OCI-LY1 (cell line): ENCODE measurements at regions not wholly inside any gene's neighbourhood (a gene's known extent, or its start where the extent isn't known, plus 50 kb on each side); places are given as distances from the start of the nearest gene placed in this dataset.

Source experiments
- H2AFZ ChIP-seq: fragments of 200-600 bp; sonication (generic), shearing (Covaris generic); 2 replicates; pipeline ENCODE4 v1.6.0; 2014; ENCODE audit warnings: antibody characterized with exemption, mild to moderate bottlenecking, low read length
- H3F3A ChIP-seq: fragments of 200-600 bp; sonication (generic), shearing (Covaris generic); 2 replicates; pipeline ENCODE4 v1.6.0; 2014; ENCODE audit warnings: mild to moderate bottlenecking, antibody characterized with exemption, low read length, moderate library complexity; ENCODE audit not compliant: insufficient read depth
- H3K27ac ChIP-seq: fragments of 200-600 bp; sonication (generic); 2 replicates; pipeline ENCODE4 v1.5.1; 2014; ENCODE audit warnings: low read length, mixed run types, mild to moderate bottlenecking, low read depth; ENCODE audit not compliant: poor library complexity, severe bottlenecking
- H3K27me3 ChIP-seq: fragments of 200-600 bp; sonication (generic); 2 replicates; pipeline ENCODE4 v1.6.0; 2014; ENCODE audit warnings: antibody characterized with exemption, mild to moderate bottlenecking, low read length, moderate library complexity; ENCODE audit not compliant: insufficient read depth
- H3K36me3 ChIP-seq: fragments of 200-600 bp; sonication (generic); 2 replicates; pipeline ENCODE4 v1.6.1; 2014; ENCODE audit warnings: mild to moderate bottlenecking, antibody characterized with exemption, low read length, moderate library complexity, mixed read lengths; ENCODE audit not compliant: insufficient read depth
- H3K4me1 ChIP-seq: fragments of 200-600 bp; sonication (generic); 2 replicates; pipeline ENCODE4 v1.5.1; 2014; ENCODE audit warnings: mild to moderate bottlenecking, low read length, moderate library complexity; ENCODE audit not compliant: insufficient read depth, severe bottlenecking
- H3K4me2 ChIP-seq: fragments of 200-600 bp; sonication (generic), shearing (Covaris generic); 2 replicates; pipeline ENCODE4 v1.6.1; 2014; ENCODE audit warnings: low read length
- H3K4me3 ChIP-seq: fragments of 200-600 bp; sonication (generic); 2 replicates; pipeline ENCODE4 v1.5.1; 2014; ENCODE audit warnings: low read length, low read depth, mild to moderate bottlenecking, mixed read lengths; ENCODE audit not compliant: poor library complexity, severe bottlenecking
- H3K79me2 ChIP-seq: fragments of 200-600 bp; shearing (Covaris generic); 2 replicates; pipeline ENCODE4 v1.6.1; 2016; ENCODE audit warnings: mixed run types, low read length, mixed read lengths; ENCODE audit not compliant: insufficient read depth
- H3K9ac ChIP-seq: fragments of 200-600 bp; sonication (generic), shearing (Covaris generic); 2 replicates; pipeline ENCODE4 v1.6.1; 2014; ENCODE audit warnings: mild to moderate bottlenecking, low read length, mixed read lengths
- H3K9me2 ChIP-seq: fragments of 200-600 bp; sonication (generic), shearing (Covaris generic); 2 replicates; pipeline ENCODE4 v1.6.1; 2014; ENCODE audit warnings: low read depth, mild to moderate bottlenecking, low read length, mixed read lengths
- H3K9me3 ChIP-seq: fragments of 200-600 bp; shearing (Covaris generic); 2 replicates; pipeline ENCODE4 v1.6.1; 2014; ENCODE audit warnings: low read length, mixed read lengths
- H4K20me1 ChIP-seq: fragments of 200-600 bp; sonication (generic), shearing (Covaris generic); 2 replicates; pipeline ENCODE4 v1.6.0; 2016; ENCODE audit warnings: mild to moderate bottlenecking, low read length; ENCODE audit not compliant: insufficient read depth
- EZH2 ChIP-seq: fragments of 200-600 bp; sonication (generic), shearing (Covaris generic); IDR thresholded peaks from 2 replicates; pipeline ENCODE4 v1.8.0; 2017; ENCODE audit warnings: borderline replicate concordance, mixed run types, mild to moderate bottlenecking, antibody characterized with exemption, low read length, moderate library complexity, mixed read lengths
- TF ChIP-seq, protein P1 (sequence below): fragments of 200-600 bp; sonication (generic), shearing (Covaris generic); IDR thresholded peaks from 2 replicates; pipeline ENCODE4 v1.5.1; 2017; ENCODE audit warnings: mild to moderate bottlenecking, antibody characterized with exemption, low read length, moderate library complexity, mixed read lengths

- H3K79me2 ChIP-seq = no peaks in the 10 kb centered on the region
- H3K4me3 ChIP-seq = no peak overlapping the region
- no peaks in the 10 kb centered on the region for H3F3A ChIP-seq
- H3K36me3 ChIP-seq = no peaks in the 10 kb centered on the region
- H3K9me3 ChIP-seq = no peaks in the 10 kb centered on the region
- no peaks in the 10 kb centered on the region for H3K9me2 ChIP-seq
- no peak overlapping the region for H3K4me2 ChIP-seq
- no peaks in the 10 kb centered on the region for H3K4me1 ChIP-seq
- no peak for TF ChIP-seq EZH2
- TF ChIP-seq, protein P1, sequence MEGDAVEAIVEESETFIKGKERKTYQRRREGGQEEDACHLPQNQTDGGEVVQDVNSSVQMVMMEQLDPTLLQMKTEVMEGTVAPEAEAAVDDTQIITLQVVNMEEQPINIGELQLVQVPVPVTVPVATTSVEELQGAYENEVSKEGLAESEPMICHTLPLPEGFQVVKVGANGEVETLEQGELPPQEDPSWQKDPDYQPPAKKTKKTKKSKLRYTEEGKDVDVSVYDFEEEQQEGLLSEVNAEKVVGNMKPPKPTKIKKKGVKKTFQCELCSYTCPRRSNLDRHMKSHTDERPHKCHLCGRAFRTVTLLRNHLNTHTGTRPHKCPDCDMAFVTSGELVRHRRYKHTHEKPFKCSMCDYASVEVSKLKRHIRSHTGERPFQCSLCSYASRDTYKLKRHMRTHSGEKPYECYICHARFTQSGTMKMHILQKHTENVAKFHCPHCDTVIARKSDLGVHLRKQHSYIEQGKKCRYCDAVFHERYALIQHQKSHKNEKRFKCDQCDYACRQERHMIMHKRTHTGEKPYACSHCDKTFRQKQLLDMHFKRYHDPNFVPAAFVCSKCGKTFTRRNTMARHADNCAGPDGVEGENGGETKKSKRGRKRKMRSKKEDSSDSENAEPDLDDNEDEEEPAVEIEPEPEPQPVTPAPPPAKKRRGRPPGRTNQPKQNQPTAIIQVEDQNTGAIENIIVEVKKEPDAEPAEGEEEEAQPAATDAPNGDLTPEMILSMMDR = no peak
- H2AFZ ChIP-seq = no peak overlapping the region
- H3K27ac ChIP-seq = no peak overlapping the region
- no peaks in the 10 kb centered on the region for H3K27me3 ChIP-seq
- no peaks in the 10 kb centered on the region for H4K20me1 ChIP-seq
- no peak overlapping the region for H3K9ac ChIP-seq
Observed at GRCh38 chr1:4924356-4924755, 269.9 kb downstream of the AJAP1 start.

- Histone ChIP-seq H3K4me3 (no peak overlapping the region), H3K9me3 (no peaks in the 10 kb centered on the region), H3K27ac (no peak overlapping the region), H3K4me2 (no peak overlapping the region), H3K9ac (no peak overlapping the region), H4K20me1 (no peaks in the 10 kb centered on the region), H3K79me2 (no peaks in the 10 kb centered on the region), H3K9me2 (no peaks in the 10 kb centered on the region), H3K36me3 (no peaks in the 10 kb centered on the region), H3K4me1 (no peaks in the 10 kb centered on the region), H3F3A (no peaks in the 10 kb centered on the region), H3K27me3 (no peaks in the 10 kb centered on the region), H2AFZ (no peak overlapping the region)
- no peak for TF ChIP-seq EZH2
- TF ChIP-seq, protein P1 = no peak
Observed at GRCh38 chr1:4916610-4917009, 262.2 kb downstream of the AJAP1 start.

GRCh38 chr1:4915154-4915553, 260.7 kb downstream of the AJAP1 start:
- no peak overlapping the region for H2AFZ ChIP-seq
- no peak overlapping the region for H3K4me3 ChIP-seq
- H3K9ac ChIP-seq = no peak overlapping the region
- H3K4me2 ChIP-seq = no peak overlapping the region
- TF ChIP-seq EZH2 = no peak
- TF ChIP-seq, protein P1 = no peak
- no peaks in the 10 kb centered on the region for H4K20me1 ChIP-seq
- H3K36me3 ChIP-seq = no peaks in the 10 kb centered on the region
- no peaks in the 10 kb centered on the region for H3F3A ChIP-seq
- no peaks in the 10 kb centered on the region for H3K9me2 ChIP-seq
- no peaks in the 10 kb centered on the region for H3K79me2 ChIP-seq
- H3K27ac ChIP-seq = no peak overlapping the region
- no peaks in the 10 kb centered on the region for H3K4me1 ChIP-seq
- H3K9me3 ChIP-seq = no peaks in the 10 kb centered on the region
- H3K27me3 ChIP-seq = no peaks in the 10 kb centered on the region
